NOMO-1 treated with dmso at 0.1 percent for 144 hours (cell line): ENCODE measurements at regions not wholly inside any gene's neighbourhood (a gene's known extent, or its start where the extent isn't known, plus 50 kb on each side); places are given as distances from the start of the nearest gene placed in this dataset.
"Not testable (repeated sequence)": the region's sequence is repeated elsewhere in the genome, so short reads cannot be mapped to it uniquely, and the experiment has no call there.

Experiments used
- DNase-seq: peaks from one replicate; lab custom pipeline; 2025; ENCODE audit not compliant: unreplicated experiment; lab: John Stamatoyannopoulos, UW

- no peak for DNase-seq
Measured at GRCh38 chr10:62694537-62695126, 109.9 kb upstream of the ADO start.

GRCh38 chr10:62696798-62697197 is 107.7 kb upstream of the ADO start:
- DNase-seq = no peak

- DNase-seq = no peak
Measured at GRCh38 chr10:62699148-62699547, 105.4 kb upstream of the ADO start.

- not testable (repeated sequence) for DNase-seq
Measured at GRCh38 chr10:62704121-62704520, 100.4 kb upstream of the ADO start.

GRCh38 chr10:62705789-62706188 is 98.7 kb upstream of the ADO start:
- no peak for DNase-seq

GRCh38 chr10:62707810-62708209 is 96.7 kb upstream of the ADO start:
- DNase-seq = no peak

GRCh38 chr10:62708569-62708968 is 96.0 kb upstream of the ADO start:
- DNase-seq = peak; percentile 2

GRCh38 chr10:62709200-62709599 is 95.3 kb upstream of the ADO start:
- no peak for DNase-seq

- DNase-seq = peak; percentile 32
Measured at GRCh38 chr10:62710182-62710581, 94.3 kb upstream of the ADO start.

GRCh38 chr10:62715383-62715782 is 89.1 kb upstream of the ADO start:
- no peak for DNase-seq

- no peak for DNase-seq
Measured at GRCh38 chr10:62718585-62718984, 85.9 kb upstream of the ADO start.

- DNase-seq = no peak
Measured at GRCh38 chr10:62719061-62719460, 85.5 kb upstream of the ADO start.

- DNase-seq = no peak
Measured at GRCh38 chr10:62721687-62722086, 82.8 kb upstream of the ADO start.

GRCh38 chr10:62723375-62723774 is 81.1 kb upstream of the ADO start:
- DNase-seq = no peak

- no peak for DNase-seq
Measured at GRCh38 chr10:62724465-62724864, 80.1 kb upstream of the ADO start.

- no peak for DNase-seq
Measured at GRCh38 chr10:62726142-62726541, 78.4 kb upstream of the ADO start.

- DNase-seq = no peak
Measured at GRCh38 chr10:62726638-62727037, 77.9 kb upstream of the ADO start.

GRCh38 chr10:62727934-62728333 is 76.6 kb upstream of the ADO start:
- no peak for DNase-seq

- peak; percentile 65 for DNase-seq
Measured at GRCh38 chr10:62728479-62728878, 76.0 kb upstream of the ADO start.

- DNase-seq = peak; percentile 56
Measured at GRCh38 chr10:62732841-62733653, 71.5 kb upstream of the ADO start.

GRCh38 chr10:62733654-62734293 is 70.7 kb upstream of the ADO start:
- no peak for DNase-seq

GRCh38 chr10:62734781-62735463 is 69.6 kb upstream of the ADO start:
- no peak for DNase-seq
